ENCODE measurements at regions not wholly inside any gene's neighbourhood (a gene's known extent, or its start where the extent isn't known, plus 50 kb on each side); places are given as distances from the start of the nearest gene placed in this dataset.
A peak's percentile ranks its signal among the peaks of the same experiment; 100 is the strongest.

DNA sequence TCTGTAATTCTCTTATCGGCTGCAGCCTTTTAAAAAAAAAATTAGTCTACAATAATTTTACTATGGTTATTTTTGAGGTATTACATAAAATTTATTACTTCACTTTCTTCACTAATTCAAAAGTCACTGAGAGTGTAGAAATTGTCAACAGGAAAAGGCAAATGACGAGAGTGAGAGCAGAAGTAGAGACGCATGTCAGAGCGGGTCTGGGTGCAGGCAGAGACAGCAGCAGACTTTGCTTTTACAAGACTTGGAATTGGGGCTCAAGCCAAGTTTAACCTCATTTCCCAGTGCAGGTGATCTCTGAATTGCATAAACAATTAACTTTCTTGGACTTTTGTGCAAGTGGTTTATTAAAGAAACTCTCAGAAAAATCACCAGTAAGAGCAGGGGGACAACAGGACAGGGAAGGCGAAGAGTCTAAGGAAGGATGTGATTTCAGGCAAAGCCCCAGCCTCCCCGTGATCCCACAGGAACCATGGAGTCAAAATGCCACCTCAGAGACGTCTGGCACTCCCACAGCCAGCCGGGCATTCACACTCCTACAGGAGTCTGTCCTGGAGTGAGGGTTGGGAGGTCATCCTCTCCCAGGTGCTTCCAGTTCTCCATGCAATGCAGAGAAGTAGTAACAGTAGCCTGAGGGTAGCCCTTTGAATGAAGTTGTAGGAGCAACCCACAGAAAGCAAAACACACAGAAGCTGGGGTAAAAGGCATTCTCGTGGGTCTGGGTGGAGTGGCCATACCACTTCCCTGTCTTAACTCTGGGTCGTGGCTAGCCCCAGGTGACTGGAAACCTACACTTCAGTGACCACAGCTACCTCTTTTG, 274.0 kb upstream of the TGFBR2 start:
- Histone ChIP-seq H3K9me3 (ENCODE audit: insufficient read depth in 2 of 2, low read depth in 1 of 2, low read length in 1 of 2) (no peaks in the 10 kb centered on the region), H4K8ac (ENCODE audit: extremely low read depth, insufficient read depth, low read length) (no peak overlapping the region), H3K27ac (ENCODE audit: low read depth, low read length) (no peak overlapping the region), H3K9ac (replicated peaks in 1 of 4; ENCODE audit: extremely low read depth in 1 of 4, low read depth in 3 of 4, low read length in 3 of 4) (no peak overlapping the region), H4K20me1 (replicated peaks in 1 of 2; ENCODE audit: control insufficient read depth in 1 of 2, insufficient read depth in 2 of 2, low read length in 2 of 2) (no peaks in the 10 kb centered on the region), H4K5ac (ENCODE audit: insufficient read length, low read depth, low read length) (no peak overlapping the region), H3K79me2 (ENCODE audit: control insufficient read depth in 1 of 2, insufficient read depth in 2 of 2, low read length in 2 of 2) (no peaks in the 10 kb centered on the region), H2AK5ac (ENCODE audit: low read depth, low read length) (no peak overlapping the region), H4K91ac (replicated peaks; ENCODE audit: insufficient read length, low read length) (no peak overlapping the region), H2AFZ (ENCODE audit: low read length) (peak overlapping the region; percentile 16; the same call in 1 of the 2 replicates), H3K18ac (ENCODE audit: extremely low read depth, low read length) (no peak overlapping the region), H3K79me1 (ENCODE audit: low read depth, low read length) (no peaks in the 10 kb centered on the region), H2BK5ac (ENCODE audit: low read depth, low read length) (no peak overlapping the region), H3K4me2 (ENCODE audit: insufficient read depth in 1 of 2, low read depth in 2 of 2, low read length in 2 of 2) (no peak overlapping the region), H3K27me3 (replicated peaks in 1 of 4; ENCODE audit: control insufficient read depth in 3 of 4, extremely low read depth in 1 of 4, insufficient read depth in 3 of 4, low read length in 3 of 4) (no peaks in the 10 kb centered on the region), H3K36me3 (ENCODE audit: control insufficient read depth in 2 of 4, insufficient read depth in 4 of 4, low read length in 3 of 4) (no peaks in the 10 kb centered on the region), H2BK120ac (replicated peaks; ENCODE audit: low read depth, low read length) (no peak overlapping the region), H3K23me2 (ENCODE audit: low read depth, low read length) (no peaks in the 10 kb centered on the region), H3K4me1 (replicated peaks in 1 of 4; ENCODE audit: control insufficient read depth in 3 of 4, insufficient read depth in 4 of 4, low read length in 3 of 4) (no peaks in the 10 kb centered on the region), H3K56ac (replicated peaks; ENCODE audit: insufficient read length, low read depth, low read length) (no peak overlapping the region), H3K23ac (ENCODE audit: insufficient read length) (no peak overlapping the region), H2BK20ac (ENCODE audit: low read length) (no peak overlapping the region), H2BK12ac (ENCODE audit: low read depth, low read length) (no peak overlapping the region), H3K14ac (ENCODE audit: insufficient read length) (no peak overlapping the region), H3K4me3 (ENCODE audit: extremely low read depth in 1 of 4, insufficient read depth in 2 of 4, low read depth in 3 of 4, low read length in 4 of 4) (no peak overlapping the region), H3K4ac (replicated peaks; ENCODE audit: insufficient read length, low read depth, low read length) (no peak overlapping the region), H2BK15ac (ENCODE audit: low read length) (no peak overlapping the region)
- POLR2A ChIA-PET (ENCODE audit: partially characterized antibody): no interaction called here
- WGBS, 2 experiments (ENCODE audit: extremely low coverage in 1 of 2, insufficient coverage in 1 of 2, insufficient read length in 1 of 2, insufficient replicate concordance in 2 of 2, low coverage in 1 of 2, low lambda C conversion rate in 2 of 2, missing lambda C conversion rate in 1 of 2): 84% methylated on average over 10 of the region's 10 CpGs; no CpG with 5 or more reads in 1 of the 2 experiments
- DNase-seq (ENCODE audit: low read depth in 1 of 2, low spot score in 2 of 2): no peak
- FAIRE-seq: no peak
- CTCF ChIA-PET (ENCODE audit: partially characterized antibody): no interaction called here
- TF ChIP-seq EGR1 (IDR thresholded peaks at IDR 0.05; ENCODE audit: borderline replicate concordance, low read depth, low read length) (no peak), GTF2F1 (IDR thresholded peaks at IDR 0.05; ENCODE audit: borderline replicate concordance, low read depth, low read length) (no peak)
- TF ChIP-seq, protein P1, sequence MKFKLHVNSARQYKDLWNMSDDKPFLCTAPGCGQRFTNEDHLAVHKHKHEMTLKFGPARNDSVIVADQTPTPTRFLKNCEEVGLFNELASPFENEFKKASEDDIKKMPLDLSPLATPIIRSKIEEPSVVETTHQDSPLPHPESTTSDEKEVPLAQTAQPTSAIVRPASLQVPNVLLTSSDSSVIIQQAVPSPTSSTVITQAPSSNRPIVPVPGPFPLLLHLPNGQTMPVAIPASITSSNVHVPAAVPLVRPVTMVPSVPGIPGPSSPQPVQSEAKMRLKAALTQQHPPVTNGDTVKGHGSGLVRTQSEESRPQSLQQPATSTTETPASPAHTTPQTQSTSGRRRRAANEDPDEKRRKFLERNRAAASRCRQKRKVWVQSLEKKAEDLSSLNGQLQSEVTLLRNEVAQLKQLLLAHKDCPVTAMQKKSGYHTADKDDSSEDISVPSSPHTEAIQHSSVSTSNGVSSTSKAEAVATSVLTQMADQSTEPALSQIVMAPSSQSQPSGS (IDR thresholded peaks at IDR 0.05; ENCODE audit: low read length): no peak
